Panc1 (cell line): ENCODE measurements at regions not wholly inside any gene's neighbourhood (a gene's known extent, or its start where the extent isn't known, plus 50 kb on each side); places are given as distances from the start of the nearest gene placed in this dataset.

Source experiments
- ATAC-seq: fragments of 200-7000 bp; cut with Tn5 transposase; 2 replicates; pipeline ENCODE4 v1.9.1; 2020; ENCODE audit warnings: mild to moderate bottlenecking, moderate library complexity
- BruUV-seq: library from RNA; stranded (reverse); fragments of 400-500 nt; replicated peaks from 2 replicates; lab custom pipeline; 2021; lab: Mats Ljungman, UMichigan
- CTCF ChIA-PET: fragments of 300-600 bp; sonication (Branson Sonifier 250); formaldehyde crosslinking; loops from one replicate; lab custom pipeline; 2022; ENCODE audit warnings: antibody characterized with exemption; lab: Charles Lee
- POLR2A ChIA-PET: fragments of 300-600 bp; sonication (Branson Sonifier 250); formaldehyde crosslinking; loops from one replicate; lab custom pipeline; 2022; ENCODE audit warnings: antibody characterized with exemption; lab: Charles Lee
- DNase-seq: peaks from one replicate; pipeline ENCODE4 v3.0.0-alpha.2; 2010; ENCODE audit warnings: low read depth, low spot score
- H3K27ac ChIP-seq: 2 replicates; pipeline ENCODE4 v1.5.1; 2011; ENCODE audit warnings: mild to moderate bottlenecking, low read length, inconsistent platforms
- H3K27me3 ChIP-seq: fragments of 200-500 bp; sonication (Bioruptor generic); 2 replicates; pipeline ENCODE4 v1.6.0; 2014; ENCODE audit warnings: low read length, inconsistent platforms; ENCODE audit not compliant: control insufficient read depth, insufficient read depth
- H3K36me3 ChIP-seq: fragments of 200-500 bp; sonication (Bioruptor generic); 2 replicates; pipeline ENCODE4 v1.5.1; 2014; ENCODE audit warnings: inconsistent platforms, mild to moderate bottlenecking, low read length, moderate library complexity; ENCODE audit not compliant: control insufficient read depth, insufficient read depth
- H3K4me1 ChIP-seq: 2 replicates; pipeline ENCODE4 v1.5.1; 2011; ENCODE audit warnings: inconsistent platforms, mild to moderate bottlenecking, low read length, moderate library complexity; ENCODE audit not compliant: control insufficient read depth, insufficient read depth
- H3K4me3 ChIP-seq, 2 experiments: 2 replicates each; pipeline ENCODE4 v1.5.1; 2011 to 2012; ENCODE audit warnings: low read depth in 2 of 2, low read length in 2 of 2, mild to moderate bottlenecking in 2 of 2, inconsistent platforms in 1 of 2, moderate library complexity in 1 of 2
- H3K9me3 ChIP-seq: fragments of 200-500 bp; sonication (Bioruptor generic); 2 replicates; pipeline ENCODE4 v1.5.1; 2014; ENCODE audit warnings: low read depth, mild to moderate bottlenecking, inconsistent platforms, low read length, moderate library complexity; ENCODE audit not compliant: control insufficient read depth, insufficient read depth
- POLR2AphosphoS5 ChIP-seq: IDR thresholded peaks from 2 replicates; pipeline ENCODE4 v1.6.1; 2012; ENCODE audit warnings: mild to moderate bottlenecking, low read depth, low read length, moderate library complexity
- REST ChIP-seq, 2 experiments: IDR thresholded peaks; 2 replicates each; pipeline ENCODE4 v1.6.1; 2011 to 2012; ENCODE audit warnings: low read depth in 2 of 2, control low read depth in 1 of 2, low read length in 1 of 2, mild to moderate bottlenecking in 1 of 2, moderate library complexity in 1 of 2; ENCODE audit not compliant: insufficient read depth in 1 of 2
- SIN3A ChIP-seq: IDR thresholded peaks from 2 replicates; pipeline ENCODE4 v1.6.1; 2012; ENCODE audit warnings: low read depth, mild to moderate bottlenecking, low read length, moderate library complexity, borderline replicate concordance; ENCODE audit not compliant: insufficient read depth
- TCF7L2 ChIP-seq: IDR thresholded peaks from 2 replicates; pipeline ENCODE4 v1.6.1; 2011; ENCODE audit warnings: mild to moderate bottlenecking, low read depth, low read length, inconsistent platforms
- in situ Hi-C: cut with HindIII; loops from 2 replicates; pipeline ENCODE4 v1.10.0; 2016; ENCODE audit warnings: low sequenced_read_pairs, low pct_unique_long_range_greater_than_20kb
- intact Hi-C: fragments of 100-400 bp; cut with micrococcal nuclease; formaldehyde crosslinking; loops from one replicate; pipeline ENCODE4 v1.10.0; 2022; ENCODE audit not compliant: unreplicated experiment

GRCh38 chr6:23562554-23562953, 563.5 kb upstream of the NRSN1 start:
- CTCF ChIA-PET = no interaction called here
- H3K36me3 ChIP-seq = no peaks in the 10 kb centered on the region
- no peak overlapping the region for H3K4me3 ChIP-seq
- H3K4me1 ChIP-seq = no peaks in the 10 kb centered on the region
- BruUV-seq = no TSS peak
- H3K27me3 ChIP-seq = no peaks in the 10 kb centered on the region
- TF ChIP-seq REST (IDR thresholded peaks at IDR 0.05; ENCODE audit: insufficient read depth in 1 of 2, low read depth in 2 of 2, low read length in 1 of 2) = no peak
- DNase-seq = no peak
- intact Hi-C loops (no loop called here), in situ Hi-C loops (no loop called here)
- no peaks in the 10 kb centered on the region for H3K9me3 ChIP-seq
- POLR2A ChIA-PET = no interaction called here
- ATAC-seq = no peak
- H3K27ac ChIP-seq = no peak overlapping the region

GRCh38 chr6:23563323-23563722, 562.7 kb upstream of the NRSN1 start:
- no TSS peak for BruUV-seq
- Histone ChIP-seq H3K9me3 (no peaks in the 10 kb centered on the region), H3K4me1 (no peaks in the 10 kb centered on the region), H3K36me3 (no peaks in the 10 kb centered on the region), H3K27ac (no peak overlapping the region), H3K27me3 (no peaks in the 10 kb centered on the region), H3K4me3 (no peak overlapping the region)
- no peak for TF ChIP-seq POLR2AphosphoS5
- TF ChIP-seq SIN3A = no peak
- CTCF ChIA-PET = no interaction called here
- DNase-seq (no peak), ATAC-seq (no peak)
- POLR2A ChIA-PET = no interaction called here
- in situ Hi-C loops (no loop called here), intact Hi-C loops (no loop called here)

- no TSS peak for BruUV-seq
- intact Hi-C loops (no loop called here), in situ Hi-C loops (no loop called here)
- Histone ChIP-seq H3K4me1 (no peaks in the 10 kb centered on the region), H3K4me3 (no peak overlapping the region), H3K27me3 (no peaks in the 10 kb centered on the region), H3K27ac (no peak overlapping the region), H3K9me3 (no peaks in the 10 kb centered on the region), H3K36me3 (no peaks in the 10 kb centered on the region)
- ATAC-seq (no peak), DNase-seq (no peak)
- ChIA-PET CTCF (no interaction called here), POLR2A (no interaction called here)
- TF ChIP-seq REST (IDR thresholded peaks at IDR 0.05; ENCODE audit: insufficient read depth in 1 of 2, low read depth in 2 of 2, low read length in 1 of 2) = no peak
- TF ChIP-seq TCF7L2 = no peak
- no peak for TF ChIP-seq SIN3A
- no peak for TF ChIP-seq POLR2AphosphoS5
These were observed 559.6 kb upstream of the NRSN1 start for GRCh38 chr6:23566418-23566817.
